ENCODE measurements at regions not wholly inside any gene's neighbourhood (a gene's known extent, or its start where the extent isn't known, plus 50 kb on each side); places are given as distances from the start of the nearest gene placed in this dataset.
"Not testable (repeated sequence)": the region's sequence is repeated elsewhere in the genome, so short reads cannot be mapped to it uniquely, and the experiment has no call there.

DNA sequence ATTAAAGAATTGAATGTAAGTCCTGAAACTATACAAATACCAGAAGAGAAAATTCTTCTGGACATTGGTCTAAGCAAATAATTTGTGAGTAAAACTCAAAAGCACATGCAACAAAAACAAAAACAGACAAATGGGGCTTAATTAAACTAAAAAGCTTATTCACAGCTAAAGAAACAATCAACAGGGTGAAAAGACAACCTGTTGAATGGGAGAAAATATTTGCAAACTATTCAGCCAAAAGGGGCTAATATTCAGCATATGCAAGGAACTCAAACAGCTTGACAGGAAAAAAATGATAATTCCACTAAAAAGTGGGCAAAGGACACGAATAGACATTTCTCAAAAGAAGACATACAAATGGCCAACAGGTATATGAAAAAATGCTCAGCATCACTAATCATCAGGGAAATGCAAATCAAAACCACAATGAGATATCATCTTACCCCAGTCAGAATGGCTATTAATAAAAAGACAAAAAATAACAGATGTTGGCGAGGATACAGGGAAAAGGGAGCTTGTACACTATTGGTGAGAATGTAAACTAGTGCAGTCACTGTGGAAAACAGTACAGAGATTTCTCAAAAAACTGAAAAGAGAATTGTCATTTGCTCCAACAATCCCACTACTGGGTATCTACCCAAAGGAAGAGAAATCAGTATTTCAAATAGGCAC is 177.5 kb upstream of the RTL1 start:
- DNase-seq (ENCODE audit: low spot score), result no peak

DNA sequence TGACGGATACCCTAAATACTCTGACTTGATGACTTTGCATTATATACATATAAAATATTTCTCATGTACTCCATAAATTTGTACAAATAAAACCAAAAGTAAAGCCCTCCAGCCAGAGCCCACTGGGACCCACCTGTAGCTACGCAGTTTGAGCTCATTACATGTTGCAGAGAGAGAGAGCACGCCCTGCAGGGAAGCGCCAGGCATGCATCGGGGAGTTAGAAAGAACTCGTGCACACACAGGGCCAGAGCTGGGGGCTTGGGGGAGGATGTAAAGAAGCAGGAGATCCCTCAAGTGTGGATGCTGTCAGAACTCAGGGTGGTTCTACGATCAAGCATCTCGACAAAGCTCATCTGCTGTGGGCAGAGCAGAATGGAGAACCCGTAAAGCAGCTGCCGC is 178.5 kb upstream of the RTL1 start:
- DNase-seq (ENCODE audit: low spot score), result no peak

DNA sequence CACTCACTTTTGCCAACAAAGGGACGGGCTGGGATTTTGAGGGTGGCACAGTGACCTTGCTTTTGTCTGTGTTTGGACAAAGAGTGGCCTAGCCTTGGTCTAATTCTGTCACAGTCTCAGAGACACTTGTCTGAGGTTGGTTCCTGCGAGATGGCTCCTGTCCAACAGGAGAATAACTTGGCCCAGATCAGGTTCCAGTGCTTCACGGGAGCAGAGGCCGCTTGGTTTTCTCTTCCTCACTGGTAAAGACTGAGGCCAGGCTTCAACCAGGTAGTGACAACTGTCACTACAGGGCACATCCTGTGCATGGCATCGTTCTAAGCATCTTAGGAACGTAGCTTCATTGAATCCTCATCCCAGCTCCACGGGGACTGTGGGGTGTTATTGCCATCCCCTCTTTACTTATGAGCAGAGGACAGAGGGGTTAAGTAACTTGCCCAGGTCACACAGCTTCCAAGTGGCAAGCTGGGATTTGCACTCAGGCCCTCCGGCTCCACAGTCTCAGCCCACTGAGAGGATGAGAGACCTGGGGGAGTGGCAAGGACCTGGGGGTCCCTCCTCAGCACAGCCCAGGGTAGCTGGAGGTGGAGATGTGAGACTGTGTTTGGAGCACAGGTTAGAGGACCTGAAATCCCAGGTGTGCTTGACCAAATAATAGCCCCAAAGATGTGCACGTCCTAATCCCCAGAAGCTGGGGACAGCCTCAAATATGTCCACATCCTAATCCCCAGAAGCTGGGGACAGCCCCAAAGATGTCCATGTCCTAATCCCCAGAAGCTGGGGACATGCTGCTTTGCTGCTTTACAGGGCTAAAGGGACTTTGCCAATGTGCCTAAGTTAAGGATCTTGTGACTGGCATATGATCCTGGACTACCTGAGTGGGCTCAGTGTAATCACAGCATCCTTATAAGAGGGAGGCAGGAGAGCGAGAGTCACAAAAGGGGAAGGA is 179.2 kb upstream of the RTL1 start:
- DNase-seq (ENCODE audit: low spot score), result peak; percentile 78

GRCh38 chr14:101083564-101084435 is 180.3 kb upstream of the RTL1 start:
- DNase-seq (ENCODE audit: low spot score), result peak; percentile 71

DNA sequence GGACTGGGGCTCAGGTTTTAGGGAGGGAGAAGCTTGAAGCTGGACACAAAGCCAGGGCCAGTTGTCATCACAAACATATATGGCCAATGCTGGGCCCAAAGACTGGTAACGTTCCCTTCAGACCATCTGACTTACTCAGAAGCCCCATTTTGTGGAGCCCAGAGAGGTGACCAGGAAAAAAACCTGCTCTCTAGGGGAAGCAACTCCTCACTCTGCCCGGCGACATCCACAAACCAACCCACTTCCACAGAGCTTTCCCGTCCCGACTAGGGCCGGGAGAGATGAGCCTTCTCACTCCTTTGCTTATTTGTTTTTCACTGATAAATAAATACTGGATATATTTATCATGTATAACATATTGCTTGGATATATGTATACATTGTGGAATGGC is 180.9 kb upstream of the RTL1 start:
- no peak for DNase-seq (ENCODE audit: low spot score)

GRCh38 chr14:101086926-101087325 is 183.4 kb upstream of the RTL1 start:
- DNase-seq (ENCODE audit: low spot score), result no peak

GRCh38 chr14:101087614-101088394 is 184.3 kb upstream of the RTL1 start:
- DNase-seq (ENCODE audit: low spot score), result no peak

GRCh38 chr14:101088395-101088667 is 184.8 kb upstream of the RTL1 start:
- no peak for DNase-seq (ENCODE audit: low spot score)

- DNase-seq (ENCODE audit: low spot score), result no peak
Measured at GRCh38 chr14:101088714-101089113, 185.2 kb upstream of the RTL1 start.

GRCh38 chr14:101090478-101090877 is 187.0 kb upstream of the RTL1 start:
- DNase-seq (ENCODE audit: low spot score), result not testable (repeated sequence)

GRCh38 chr14:101090976-101091375 is 187.5 kb upstream of the RTL1 start:
- no peak for DNase-seq (ENCODE audit: low spot score)

- not testable (repeated sequence) for DNase-seq (ENCODE audit: low spot score)
Measured at GRCh38 chr14:101094916-101095315, 191.4 kb upstream of the RTL1 start.

GRCh38 chr14:101096551-101096950 is 193.0 kb upstream of the RTL1 start:
- DNase-seq (ENCODE audit: low spot score), result no peak

GRCh38 chr14:101097109-101097793 is 193.7 kb upstream of the RTL1 start:
- no peak for DNase-seq (ENCODE audit: low spot score)

DNA sequence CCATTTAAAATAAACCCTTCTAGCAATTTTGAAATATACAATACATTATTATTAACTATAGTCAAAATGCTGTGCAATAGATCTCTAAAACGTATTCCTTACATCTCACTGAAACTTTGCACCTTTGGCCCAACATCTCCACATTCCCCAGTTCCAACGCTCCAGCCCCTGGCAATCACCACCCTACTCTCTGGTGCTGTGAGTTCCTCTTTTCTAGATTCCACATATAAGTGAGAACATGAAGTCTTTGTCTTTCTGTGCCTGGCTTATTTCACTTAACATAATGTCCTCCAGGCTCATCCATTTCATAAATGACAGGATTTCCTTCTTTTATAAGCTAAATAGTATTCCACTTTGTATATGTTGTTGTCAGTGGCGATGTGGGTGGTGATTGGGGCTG is 194.7 kb upstream of the RTL1 start:
- DNase-seq (ENCODE audit: low spot score), result no peak

- DNase-seq (ENCODE audit: low spot score), result no peak
Measured at GRCh38 chr14:101098641-101099040, 195.1 kb upstream of the RTL1 start.

DNA sequence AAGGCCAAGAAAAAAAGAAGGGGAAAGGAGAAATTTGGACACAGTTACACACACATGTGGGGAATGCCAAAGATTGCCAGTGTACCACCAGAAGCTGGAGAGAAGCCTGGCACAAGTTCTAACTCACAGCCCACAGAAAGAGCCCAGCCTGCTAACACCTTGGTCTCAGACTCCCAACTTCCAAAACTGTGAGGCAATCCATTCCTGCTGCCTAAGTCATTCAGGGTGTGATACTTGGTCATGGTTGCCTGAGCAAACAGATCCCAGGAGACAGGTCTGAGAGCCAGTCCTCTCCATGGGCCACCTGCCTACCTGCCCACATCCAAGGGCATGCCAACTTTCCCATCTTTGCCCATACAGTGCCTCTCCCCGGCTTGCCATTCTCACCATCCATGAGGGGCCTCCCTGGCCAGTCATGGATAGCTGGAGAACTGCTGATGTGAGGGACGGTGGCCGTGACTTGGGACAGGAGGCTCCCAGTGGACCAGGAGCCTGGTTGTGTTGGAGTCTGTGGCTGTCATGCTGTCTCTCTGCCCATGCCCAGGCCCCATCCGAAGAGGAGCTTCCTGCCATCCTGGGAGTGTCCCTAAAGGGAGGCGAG is 198.0 kb upstream of the RTL1 start:
- no peak for DNase-seq (ENCODE audit: low spot score)

GRCh38 chr14:101102875-101103274 is 199.4 kb upstream of the RTL1 start:
- DNase-seq (ENCODE audit: low spot score), result peak; percentile 77

DNA sequence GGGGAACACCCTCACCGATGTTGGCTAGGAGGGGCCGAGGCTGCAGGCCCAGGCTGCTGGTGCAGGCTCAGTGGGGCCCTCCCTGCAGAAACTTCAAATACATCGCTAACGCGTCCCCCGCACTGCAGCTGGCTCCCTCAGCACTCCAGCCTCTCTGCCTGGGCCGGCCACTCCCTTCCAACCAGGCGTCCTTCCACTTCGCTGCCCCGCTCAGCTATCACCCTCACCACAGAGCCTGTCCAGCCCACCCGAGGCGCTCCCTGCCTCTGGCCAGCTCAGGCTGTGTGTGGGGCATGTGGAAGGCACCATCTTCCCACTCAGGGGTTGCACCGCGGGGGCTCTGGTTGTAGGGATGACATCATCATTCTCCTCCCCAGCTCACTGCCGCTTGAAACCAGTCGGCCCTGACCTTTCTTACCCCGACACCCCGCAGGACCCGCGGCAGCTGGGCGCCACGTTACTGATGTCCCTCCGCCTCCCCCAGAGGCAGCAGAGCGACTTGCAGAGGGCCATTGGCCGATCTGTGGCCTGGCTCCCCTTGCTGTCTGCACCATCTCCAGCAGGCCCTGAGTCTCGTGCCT is 199.9 kb upstream of the RTL1 start:
- DNase-seq (ENCODE audit: low spot score), result no peak

DNA sequence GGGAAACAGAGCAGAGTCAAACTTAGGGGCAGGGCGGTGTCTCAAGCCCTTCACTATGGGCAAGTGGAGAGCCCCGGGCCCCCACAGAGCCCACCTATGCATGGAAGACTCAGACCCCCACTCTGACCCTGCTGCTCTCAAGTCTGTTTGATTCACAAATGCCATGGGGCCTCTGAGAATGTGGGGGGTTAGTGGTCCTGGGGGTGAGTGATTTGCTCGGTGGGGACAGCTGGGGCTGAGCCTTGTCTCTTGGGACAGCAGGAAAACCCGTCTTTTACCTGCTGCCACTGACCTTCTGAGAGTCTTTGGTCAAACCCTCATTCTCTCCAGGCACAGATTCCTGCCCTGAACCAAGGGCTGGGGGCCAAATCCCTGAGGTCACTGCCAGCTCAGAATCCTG is 201.0 kb upstream of the RTL1 start:
- DNase-seq (ENCODE audit: low spot score), result no peak
